ENCODE measurements at regions not wholly inside any gene's neighbourhood (a gene's known extent, or its start where the extent isn't known, plus 50 kb on each side); places are given as distances from the start of the nearest gene placed in this dataset.
A peak's percentile ranks its signal among the peaks of the same experiment; 100 is the strongest.

DNA sequence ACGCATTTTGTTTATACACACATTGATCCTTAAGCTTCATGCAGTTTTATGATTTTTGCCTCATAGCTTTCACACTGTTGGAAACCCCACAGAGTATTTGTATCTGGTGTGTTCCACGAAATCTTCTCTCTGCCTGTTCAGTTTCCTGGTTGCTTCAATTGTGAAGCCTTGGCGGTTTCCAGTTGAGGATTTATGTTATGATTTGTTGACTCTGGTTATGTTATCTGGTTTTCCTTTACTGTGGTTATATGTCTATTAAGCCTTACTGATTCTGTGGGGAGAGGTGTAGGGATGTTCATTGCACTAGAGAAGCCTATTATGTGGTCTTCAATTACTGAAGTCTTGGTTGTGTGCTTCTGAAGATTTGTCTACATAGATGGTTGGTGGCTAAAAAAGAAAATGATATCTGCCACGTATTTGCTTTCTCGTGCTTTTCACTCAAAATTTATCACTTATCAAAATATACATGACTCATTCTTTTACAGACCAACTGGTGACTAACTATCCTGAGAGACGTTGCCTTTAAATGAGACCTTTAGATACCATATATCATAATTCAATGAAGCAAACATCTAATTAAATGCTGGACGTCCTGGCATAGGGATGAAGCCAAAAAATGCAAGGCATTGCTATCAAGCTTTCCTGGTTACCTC is 488.0 kb upstream of the B3GALT2 start:
- DNase-seq (ENCODE audit: low read depth) = peak; percentile 31

DNA sequence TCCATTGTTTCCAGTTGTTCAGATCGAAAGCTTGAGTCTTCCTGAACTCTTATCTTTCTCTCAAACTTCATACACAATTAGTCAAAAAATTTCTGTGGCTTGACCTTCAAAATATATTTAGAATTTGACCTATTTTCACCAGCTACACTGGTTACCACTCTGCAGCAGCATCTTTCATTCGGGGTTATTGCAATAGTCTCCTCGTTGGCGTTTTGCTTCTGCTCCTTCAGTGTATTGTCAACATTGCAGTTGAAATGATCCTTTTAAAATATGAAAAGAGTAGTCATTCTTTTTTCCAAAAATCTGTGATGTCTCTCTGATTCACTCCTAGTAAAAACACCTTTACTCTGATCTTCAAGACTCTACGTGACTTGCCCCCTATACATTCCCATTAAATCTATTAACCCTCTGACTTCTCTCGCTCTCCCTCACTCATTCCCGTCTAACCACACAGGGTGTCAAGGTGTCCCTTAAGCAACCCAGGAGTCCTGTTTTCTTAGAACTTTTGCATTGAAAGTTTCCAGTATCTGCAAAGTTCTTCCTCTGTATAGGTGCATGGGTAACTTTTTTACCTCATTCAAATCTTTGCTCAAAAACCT is 480.2 kb upstream of the B3GALT2 start:
- DNase-seq (ENCODE audit: low read depth) = no peak

DNA sequence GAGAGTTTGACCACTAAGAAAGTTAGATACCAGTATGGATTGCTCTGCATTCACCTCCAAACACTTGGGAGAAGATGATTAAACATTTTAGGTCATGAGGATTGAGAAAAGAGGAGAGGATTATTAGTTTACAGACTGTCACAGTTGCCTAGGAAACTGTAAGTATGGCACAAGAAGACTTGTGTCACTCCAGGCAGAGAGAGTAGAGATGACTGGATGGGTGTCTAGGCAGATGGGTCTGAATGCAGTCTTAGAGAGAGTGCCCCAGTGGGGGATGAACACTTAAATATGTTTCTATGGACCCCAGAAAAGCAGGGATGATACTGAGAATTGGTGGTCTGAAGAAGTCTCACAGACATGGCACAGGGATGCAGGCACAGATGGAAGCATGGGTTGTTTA is 477.6 kb upstream of the B3GALT2 start:
- DNase-seq (ENCODE audit: low read depth) = no peak

DNA sequence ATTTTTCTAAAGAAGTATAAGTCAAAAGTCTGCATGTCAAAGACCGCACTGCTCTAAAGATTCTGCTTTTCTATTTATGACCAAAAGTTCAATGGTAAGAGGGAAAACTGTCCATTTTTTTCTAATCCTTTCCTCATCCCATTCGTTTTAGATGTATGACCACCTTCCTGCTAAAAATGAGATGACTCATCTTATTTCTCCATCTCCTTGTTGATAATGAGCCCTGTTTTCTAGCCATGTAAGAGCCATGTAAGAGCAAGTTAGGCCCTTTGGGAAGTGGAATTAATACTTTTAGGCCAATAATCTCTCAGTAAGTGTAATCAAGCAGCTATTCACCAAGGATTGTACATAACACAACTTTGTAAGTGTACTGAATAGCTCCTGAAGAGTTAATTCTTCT is 475.6 kb upstream of the B3GALT2 start:
- no peak for DNase-seq (ENCODE audit: low read depth)

DNA sequence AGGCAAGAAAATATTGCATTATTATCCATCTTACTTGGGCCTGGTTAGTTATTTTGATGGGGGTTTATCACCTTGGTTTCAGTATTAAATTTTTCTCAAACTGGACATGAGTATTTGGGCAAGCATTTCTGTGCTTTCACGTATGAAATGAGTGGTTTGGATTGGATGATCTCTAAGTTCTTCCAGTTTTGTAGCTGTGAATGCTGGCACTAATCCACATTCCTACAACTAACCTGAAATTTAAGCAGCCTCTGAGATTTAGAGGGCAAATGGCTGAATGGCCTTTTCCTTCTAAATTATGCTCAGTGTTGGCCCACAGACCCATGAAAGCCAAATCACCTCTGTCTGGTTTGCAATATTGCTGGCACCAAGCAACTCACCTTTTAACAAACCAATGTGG is 475.0 kb upstream of the B3GALT2 start:
- DNase-seq (ENCODE audit: low read depth) = no peak

- DNase-seq (ENCODE audit: low read depth) = no peak
Measured at GRCh38 chr1:193660428-193660827, 474.0 kb upstream of the B3GALT2 start.

- DNase-seq (ENCODE audit: low read depth) = no peak
Measured at GRCh38 chr1:193658691-193659090, 472.3 kb upstream of the B3GALT2 start.

GRCh38 chr1:193658081-193658480 is 471.7 kb upstream of the B3GALT2 start:
- no peak for DNase-seq (ENCODE audit: low read depth)

- DNase-seq (ENCODE audit: low read depth) = no peak
Measured at GRCh38 chr1:193657552-193657951, 471.1 kb upstream of the B3GALT2 start.

GRCh38 chr1:193656841-193657240 is 470.4 kb upstream of the B3GALT2 start:
- DNase-seq (ENCODE audit: low read depth) = no peak

DNA sequence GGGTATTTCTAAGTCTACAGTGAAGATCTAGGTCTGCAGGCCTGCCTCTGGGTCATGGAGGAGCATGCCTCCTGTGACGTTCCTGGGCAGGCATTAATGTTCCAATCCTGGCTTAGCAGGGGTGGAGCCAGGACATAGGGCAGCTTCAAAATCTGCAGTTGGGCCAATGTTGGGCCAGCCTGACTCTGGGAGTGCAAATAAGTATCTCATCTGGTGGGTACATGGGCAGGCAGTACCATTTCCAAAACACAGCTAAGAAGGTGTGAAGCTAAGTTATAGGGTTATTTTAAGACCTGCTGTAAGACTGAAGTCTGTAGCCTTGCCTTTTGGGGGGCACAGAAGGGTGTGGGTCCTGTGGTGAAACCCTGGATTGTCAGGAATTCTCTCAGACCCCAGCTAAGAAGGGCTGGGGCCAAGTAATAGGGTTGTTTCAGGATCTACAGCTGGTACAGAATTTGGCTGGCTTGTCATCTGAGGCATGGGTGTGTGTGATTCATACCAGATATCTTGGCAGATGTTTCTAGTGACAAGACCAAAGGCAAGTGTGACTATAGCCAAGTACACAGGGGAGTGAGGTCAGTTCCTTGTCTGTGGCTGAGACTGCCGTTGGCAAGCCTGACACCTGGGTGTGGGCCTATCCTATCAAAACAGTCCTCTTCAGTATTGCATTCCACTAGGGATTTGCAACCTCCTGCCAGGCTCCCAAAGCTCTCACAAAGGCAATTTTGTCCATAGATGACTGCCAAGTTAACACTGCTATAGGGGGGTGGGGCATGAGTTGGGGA is 468.7 kb upstream of the B3GALT2 start:
- DNase-seq (ENCODE audit: low read depth) = peak; percentile 59

- DNase-seq (ENCODE audit: low read depth) = no peak
Measured at GRCh38 chr1:193649587-193649986, 463.2 kb upstream of the B3GALT2 start.

- DNase-seq (ENCODE audit: low read depth) = no peak
Measured at GRCh38 chr1:193634876-193635275, 448.5 kb upstream of the B3GALT2 start.

DNA sequence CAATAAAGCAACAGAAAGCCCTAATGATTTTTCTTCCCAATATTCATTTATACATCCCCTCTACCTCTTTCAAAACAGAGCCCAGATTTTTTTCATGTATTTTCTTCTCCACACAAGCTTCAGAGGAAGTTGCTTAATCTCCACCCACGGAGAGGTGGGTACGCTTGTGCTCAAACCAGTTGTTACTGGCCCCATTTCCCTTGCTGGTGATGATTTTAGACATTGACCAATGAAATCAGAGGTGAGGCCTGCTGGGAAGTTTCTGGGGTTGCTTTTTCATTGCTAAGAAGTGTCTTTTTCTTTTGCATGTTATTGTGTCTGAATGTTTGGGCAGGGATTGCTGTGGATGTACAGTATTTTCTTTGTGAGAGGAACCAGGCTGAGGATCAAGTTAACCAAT is 448.1 kb upstream of the B3GALT2 start:
- DNase-seq (ENCODE audit: low read depth) = no peak

DNA sequence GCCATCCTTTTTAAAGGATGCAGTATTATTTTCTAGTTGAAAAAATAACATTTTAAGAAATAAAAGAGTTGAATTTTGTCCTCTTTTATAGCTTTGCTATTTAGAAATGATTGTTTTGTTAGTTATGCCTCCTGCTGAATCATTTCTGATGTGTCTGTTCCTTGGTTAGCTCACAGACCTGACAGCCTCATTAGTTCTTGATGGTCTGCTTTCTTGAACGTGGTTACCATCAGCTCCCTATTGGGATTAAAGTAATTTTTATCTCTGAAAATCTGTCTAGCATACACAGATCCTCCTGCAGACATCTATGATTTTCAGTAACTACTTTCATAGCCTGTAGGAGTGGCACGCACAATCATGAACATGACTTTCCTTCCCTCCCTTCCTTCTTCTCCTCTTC is 447.6 kb upstream of the B3GALT2 start:
- DNase-seq (ENCODE audit: low read depth) = no peak

DNA sequence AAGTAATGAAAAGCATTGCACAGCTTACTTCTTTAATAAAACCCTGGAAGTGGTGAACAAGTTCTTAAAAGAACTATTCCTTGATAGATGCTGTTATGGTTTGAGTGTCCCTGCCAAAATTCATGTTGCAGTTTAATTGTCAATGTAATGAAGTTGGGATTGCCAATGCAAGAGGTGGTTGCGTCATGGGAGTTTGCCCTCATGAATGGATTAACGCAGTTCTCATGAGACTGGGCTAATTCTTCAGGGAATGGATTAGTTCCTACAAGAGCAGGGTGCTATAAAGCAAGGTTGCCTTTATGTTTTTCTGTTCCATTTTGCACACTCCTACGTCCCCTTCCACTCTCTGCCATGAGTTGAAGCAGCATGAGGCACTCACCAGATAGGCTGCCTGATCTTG is 446.7 kb upstream of the B3GALT2 start:
- no peak for DNase-seq (ENCODE audit: low read depth)

- DNase-seq (ENCODE audit: low read depth) = no peak
Measured at GRCh38 chr1:193631306-193631705, 444.9 kb upstream of the B3GALT2 start.

DNA sequence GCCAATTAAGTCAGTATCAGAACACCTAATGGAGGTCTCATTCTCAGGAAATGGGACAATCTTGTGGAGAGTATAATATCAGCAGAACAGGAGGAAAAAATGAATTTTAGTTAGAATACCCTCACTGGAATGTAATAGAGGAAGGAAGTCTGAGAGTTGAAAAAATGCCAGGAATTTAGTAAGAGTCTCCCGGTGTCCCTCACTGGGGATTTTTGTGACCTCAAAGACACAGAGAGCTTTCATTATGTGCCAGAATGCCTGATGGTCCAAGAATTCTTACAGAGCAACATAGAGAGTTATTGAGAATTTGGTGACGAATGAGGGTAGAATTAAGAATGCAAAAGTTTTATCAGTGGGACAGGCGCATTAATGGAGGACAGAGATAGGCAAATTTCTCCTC is 443.5 kb upstream of the B3GALT2 start:
- peak; percentile 35 for DNase-seq (ENCODE audit: low read depth)

- DNase-seq (ENCODE audit: low read depth) = no peak
Measured at GRCh38 chr1:193626695-193627094, 440.3 kb upstream of the B3GALT2 start.

DNA sequence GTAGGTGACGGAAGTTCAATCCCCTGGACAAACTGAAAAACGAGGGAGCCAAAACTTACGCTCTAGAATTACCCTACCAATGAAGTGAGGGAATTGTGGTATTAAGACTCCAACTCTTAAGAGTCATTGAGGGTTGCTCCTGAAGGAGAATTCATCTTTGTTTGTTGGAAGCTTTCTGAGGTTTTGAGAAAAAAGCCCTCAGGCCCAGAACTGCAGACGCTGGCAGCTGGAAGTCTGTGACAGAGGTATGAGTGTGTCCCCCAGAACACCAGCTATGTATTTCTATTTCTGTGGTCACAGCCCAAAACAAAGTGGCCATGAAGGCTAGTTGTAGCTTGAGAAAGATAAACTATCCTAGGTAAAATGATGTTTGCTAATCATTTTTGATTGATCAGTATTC is 438.8 kb upstream of the B3GALT2 start:
- no peak for DNase-seq (ENCODE audit: low read depth)

DNA sequence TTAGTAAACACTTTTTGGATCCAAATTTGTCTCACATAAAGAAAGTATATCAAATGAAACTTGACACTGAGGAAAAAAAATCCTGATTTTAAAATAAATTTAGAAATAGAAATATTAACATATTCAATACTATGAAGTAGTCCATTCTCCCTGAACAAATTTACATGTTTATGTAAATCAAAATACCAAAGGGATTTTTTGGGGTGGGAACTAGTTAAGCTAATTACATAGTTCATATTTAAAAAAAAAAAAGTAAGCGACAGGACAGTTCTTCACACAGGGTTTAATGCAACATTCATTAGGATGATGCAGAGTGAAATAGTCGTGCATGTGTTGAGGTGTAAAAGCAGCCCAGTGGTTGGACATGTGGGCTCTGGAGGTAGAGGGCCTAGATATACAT is 433.5 kb upstream of the B3GALT2 start:
- no peak for DNase-seq (ENCODE audit: low read depth)

DNA sequence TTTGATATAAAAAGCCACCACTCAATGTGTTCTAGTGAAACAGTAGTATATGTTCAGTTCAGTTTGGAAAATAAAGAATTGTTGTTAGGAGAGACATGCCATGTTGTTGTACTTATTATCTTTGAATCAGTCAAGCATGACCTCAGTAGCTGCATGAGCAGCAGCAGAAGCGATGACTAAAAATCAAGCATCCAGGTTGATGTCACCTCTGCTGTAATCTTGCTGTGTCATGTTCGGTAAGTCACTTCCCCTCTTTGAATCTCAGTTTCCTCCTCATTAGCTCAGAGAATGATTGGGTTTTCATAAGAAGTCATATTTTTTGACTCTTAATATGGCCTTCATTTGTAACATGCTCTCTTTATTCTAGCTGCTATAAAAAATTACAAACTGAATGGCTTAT is 428.4 kb upstream of the B3GALT2 start:
- no peak for DNase-seq (ENCODE audit: low read depth)

- DNase-seq (ENCODE audit: low read depth) = no peak
Measured at GRCh38 chr1:193614275-193614674, 427.9 kb upstream of the B3GALT2 start.

Data from HS-27A (cell line).